T-helper 1 cell treated with Interleukin-12 subunit alpha and Interleukin-12 subunit beta and Interleukin-4 antibody, amounts not matched to agents 30 μg/mL and 1 μg/mL, for 36 hours (primary cell): ENCODE measurements at regions not wholly inside any gene's neighbourhood (a gene's known extent, or its start where the extent isn't known, plus 50 kb on each side); places are given as distances from the start of the nearest gene placed in this dataset.

Experiments
- H3K27ac Mint-ChIP-seq: one replicate; pipeline ENCODE4 v1.8.0; 2021; ENCODE audit warnings: mild to moderate bottlenecking, mixed read lengths
- H3K27me3 Mint-ChIP-seq: one replicate; pipeline ENCODE4 v1.8.0; 2021; ENCODE audit warnings: low read depth, mixed read lengths
- H3K36me3 Mint-ChIP-seq: one replicate; pipeline ENCODE4 v1.8.0; 2021; ENCODE audit warnings: low read depth, mixed read lengths
- H3K4me1 Mint-ChIP-seq: one replicate; pipeline ENCODE4 v1.8.0; 2021; ENCODE audit warnings: low read depth, mixed read lengths
- H3K4me3 Mint-ChIP-seq: one replicate; pipeline ENCODE4 v1.8.0; 2021; ENCODE audit warnings: mild to moderate bottlenecking, moderate library complexity, mixed read lengths
- H3K9me3 Mint-ChIP-seq: one replicate; pipeline ENCODE4 v1.8.0; 2021; ENCODE audit warnings: mixed read lengths

- no peak overlapping the region for H3K4me3 Mint-ChIP-seq
These were observed 1289.1 kb upstream of the ADGRB3 start for GRCh38 chr6:67345946-67346345.

GRCh38 chr6:67336014-67336413, 1299.1 kb upstream of the ADGRB3 start:
- Mint-ChIP-seq H3K4me1 (no peaks in the 10 kb centered on the region), H3K4me3 (no peak overlapping the region), H3K27ac (no peak overlapping the region), H3K27me3 (no peaks in the 10 kb centered on the region), H3K36me3 (no peaks in the 10 kb centered on the region), H3K9me3 (no peaks in the 10 kb centered on the region)

More at GRCh38 chr6:67345946-67346345, 1289.1 kb upstream of the ADGRB3 start:
- peaks cover 4% of the 10 kb centered on the region for H3K9me3 Mint-ChIP-seq
- no peaks in the 10 kb centered on the region for H3K4me1 Mint-ChIP-seq
- no peaks in the 10 kb centered on the region for H3K36me3 Mint-ChIP-seq
- no peak overlapping the region for H3K27ac Mint-ChIP-seq
- H3K27me3 Mint-ChIP-seq: no peaks in the 10 kb centered on the region

- Mint-ChIP-seq H3K36me3 (no peaks in the 10 kb centered on the region), H3K4me1 (no peaks in the 10 kb centered on the region), H3K27me3 (no peaks in the 10 kb centered on the region), H3K4me3 (no peak overlapping the region), H3K9me3 (peaks cover 6% of the 10 kb centered on the region), H3K27ac (no peak overlapping the region)
These were observed 1303.8 kb upstream of the ADGRB3 start for GRCh38 chr6:67331304-67331703.

GRCh38 chr6:67328269-67328668, 1306.8 kb upstream of the ADGRB3 start:
- Mint-ChIP-seq H3K9me3 (peaks cover 8% of the 10 kb centered on the region), H3K4me1 (no peaks in the 10 kb centered on the region), H3K36me3 (no peaks in the 10 kb centered on the region), H3K27ac (no peak overlapping the region), H3K4me3 (no peak overlapping the region), H3K27me3 (no peaks in the 10 kb centered on the region)

- Mint-ChIP-seq H3K36me3 (no peaks in the 10 kb centered on the region), H3K27ac (no peak overlapping the region), H3K4me1 (no peaks in the 10 kb centered on the region), H3K9me3 (peaks cover 15% of the 10 kb centered on the region), H3K27me3 (no peaks in the 10 kb centered on the region), H3K4me3 (no peak overlapping the region)
These were observed 1334.5 kb upstream of the ADGRB3 start for GRCh38 chr6:67300430-67301040.

GRCh38 chr6:67292169-67292568, 1342.9 kb upstream of the ADGRB3 start:
- no peaks in the 10 kb centered on the region for H3K4me1 Mint-ChIP-seq
- H3K27me3 Mint-ChIP-seq: no peaks in the 10 kb centered on the region
- H3K27ac Mint-ChIP-seq: no peak overlapping the region
- no peak overlapping the region for H3K4me3 Mint-ChIP-seq
- H3K36me3 Mint-ChIP-seq: no peaks in the 10 kb centered on the region
- H3K9me3 Mint-ChIP-seq: peaks cover 12% of the 10 kb centered on the region

- H3K9me3 Mint-ChIP-seq: peaks cover 12% of the 10 kb centered on the region
- no peaks in the 10 kb centered on the region for H3K36me3 Mint-ChIP-seq
- no peaks in the 10 kb centered on the region for H3K27me3 Mint-ChIP-seq
- no peak overlapping the region for H3K27ac Mint-ChIP-seq
- no peak overlapping the region for H3K4me3 Mint-ChIP-seq
- H3K4me1 Mint-ChIP-seq: no peaks in the 10 kb centered on the region
These were observed 1347.5 kb upstream of the ADGRB3 start for GRCh38 chr6:67287566-67287965.

- no peaks in the 10 kb centered on the region for H3K36me3 Mint-ChIP-seq
- H3K4me3 Mint-ChIP-seq: no peak overlapping the region
- no peak overlapping the region for H3K27ac Mint-ChIP-seq
- H3K27me3 Mint-ChIP-seq: no peaks in the 10 kb centered on the region
- peaks cover 12% of the 10 kb centered on the region for H3K9me3 Mint-ChIP-seq
- H3K4me1 Mint-ChIP-seq: no peaks in the 10 kb centered on the region
These were observed 1349.1 kb upstream of the ADGRB3 start for GRCh38 chr6:67285770-67286495.

- no peak overlapping the region for H3K27ac Mint-ChIP-seq
- H3K9me3 Mint-ChIP-seq: peaks cover 9% of the 10 kb centered on the region
- H3K4me3 Mint-ChIP-seq: no peak overlapping the region
- H3K4me1 Mint-ChIP-seq: no peaks in the 10 kb centered on the region
- H3K36me3 Mint-ChIP-seq: no peaks in the 10 kb centered on the region
- no peaks in the 10 kb centered on the region for H3K27me3 Mint-ChIP-seq
These were observed 1357.8 kb upstream of the ADGRB3 start for GRCh38 chr6:67277312-67277711.

GRCh38 chr6:67265996-67266921, 1368.8 kb upstream of the ADGRB3 start:
- no peaks in the 10 kb centered on the region for H3K27me3 Mint-ChIP-seq
- H3K36me3 Mint-ChIP-seq: no peaks in the 10 kb centered on the region
- peaks cover 18% of the 10 kb centered on the region for H3K9me3 Mint-ChIP-seq
- no peak overlapping the region for H3K27ac Mint-ChIP-seq
- no peak overlapping the region for H3K4me3 Mint-ChIP-seq
- H3K4me1 Mint-ChIP-seq: no peaks in the 10 kb centered on the region

- Mint-ChIP-seq H3K4me3 (no peak overlapping the region), H3K27ac (no peak overlapping the region), H3K36me3 (no peaks in the 10 kb centered on the region), H3K27me3 (no peaks in the 10 kb centered on the region), H3K9me3 (no peaks in the 10 kb centered on the region), H3K4me1 (no peaks in the 10 kb centered on the region)
These were observed 1382.4 kb upstream of the ADGRB3 start for GRCh38 chr6:67252663-67253062.

- H3K27me3 Mint-ChIP-seq: no peaks in the 10 kb centered on the region
- H3K4me3 Mint-ChIP-seq: no peak overlapping the region
- no peaks in the 10 kb centered on the region for H3K4me1 Mint-ChIP-seq
- H3K27ac Mint-ChIP-seq: no peak overlapping the region
- H3K9me3 Mint-ChIP-seq: peaks cover 3% of the 10 kb centered on the region
- no peaks in the 10 kb centered on the region for H3K36me3 Mint-ChIP-seq
These were observed 1387.0 kb upstream of the ADGRB3 start for GRCh38 chr6:67248077-67248476.

- no peak overlapping the region for H3K27ac Mint-ChIP-seq
- no peaks in the 10 kb centered on the region for H3K27me3 Mint-ChIP-seq
- no peaks in the 10 kb centered on the region for H3K4me1 Mint-ChIP-seq
- no peaks in the 10 kb centered on the region for H3K36me3 Mint-ChIP-seq
- no peak overlapping the region for H3K4me3 Mint-ChIP-seq
- peaks cover 3% of the 10 kb centered on the region for H3K9me3 Mint-ChIP-seq
These were observed 1391.0 kb upstream of the ADGRB3 start for GRCh38 chr6:67244037-67244436.

GRCh38 chr6:67237277-67237676, 1397.8 kb upstream of the ADGRB3 start:
- H3K9me3 Mint-ChIP-seq: no peaks in the 10 kb centered on the region
- H3K36me3 Mint-ChIP-seq: no peaks in the 10 kb centered on the region
- H3K27me3 Mint-ChIP-seq: no peaks in the 10 kb centered on the region
- H3K4me3 Mint-ChIP-seq: no peak overlapping the region
- no peaks in the 10 kb centered on the region for H3K4me1 Mint-ChIP-seq
- H3K27ac Mint-ChIP-seq: no peak overlapping the region

- no peak overlapping the region for H3K4me3 Mint-ChIP-seq
- H3K36me3 Mint-ChIP-seq: no peaks in the 10 kb centered on the region
- H3K27me3 Mint-ChIP-seq: no peaks in the 10 kb centered on the region
- no peaks in the 10 kb centered on the region for H3K9me3 Mint-ChIP-seq
- H3K4me1 Mint-ChIP-seq: no peaks in the 10 kb centered on the region
- H3K27ac Mint-ChIP-seq: no peak overlapping the region
These were observed 1404.0 kb upstream of the ADGRB3 start for GRCh38 chr6:67231092-67231491.
